Esophagus muscularis mucosa (tissue), 4 donors: ENCODE measurements at regions not wholly inside any gene's neighbourhood (a gene's known extent, or its start where the extent isn't known, plus 50 kb on each side); places are given as distances from the start of the nearest gene placed in this dataset.

Experiments used
- CTCF ChIP-seq, 3 experiments: fragments of 200-600 bp in 2 of 3; fragments of 450-650 bp in 1 of 3; sonication (generic) in 2 of 3; IDR thresholded peaks; one replicate each; pipeline ENCODE4 v1.5.1; 2017 to 2019; ENCODE audit warnings: antibody characterized with exemption in 3 of 3, mild to moderate bottlenecking in 2 of 3, moderate library complexity in 1 of 3
- EP300 ChIP-seq: sonication (generic); formaldehyde crosslinking; IDR thresholded peaks from one replicate; pipeline ENCODE4 v1.6.1; 2017; ENCODE audit warnings: antibody characterized with exemption
- POLR2A ChIP-seq: fragments of 450-650 bp; IDR thresholded peaks from one replicate; pipeline ENCODE4 v1.6.1; 2017; ENCODE audit warnings: antibody characterized with exemption, moderate library complexity, mild to moderate bottlenecking, low read depth
- POLR2AphosphoS5 ChIP-seq, 2 donors: sonication (generic); formaldehyde crosslinking; IDR thresholded peaks; one replicate each; pipeline ENCODE4 v1.6.1; 2017; ENCODE audit warnings: antibody characterized with exemption in 2 of 2

GRCh38 chr2:105177536-105178254 lies 63.8 kb upstream of the GPR45 start:
- TF ChIP-seq POLR2AphosphoS5 (IDR thresholded peaks at IDR 0.05) (no peak), CTCF (IDR thresholded peaks at IDR 0.05) (no peak), POLR2A (no peak), EP300 (no peak)
